GM12891 (cell line): ENCODE measurements at regions not wholly inside any gene's neighbourhood (a gene's known extent, or its start where the extent isn't known, plus 50 kb on each side); places are given as distances from the start of the nearest gene placed in this dataset.

Source experiments
- POLR2A ChIP-seq: IDR thresholded peaks from 2 replicates; pipeline ENCODE4 v1.6.1; 2011; ENCODE audit warnings: low read depth, low read length, control low read depth
- SPI1 ChIP-seq: IDR thresholded peaks from 2 replicates; pipeline ENCODE4 v1.6.1; 2011; ENCODE audit warnings: low read depth, low read length, control low read depth

DNA sequence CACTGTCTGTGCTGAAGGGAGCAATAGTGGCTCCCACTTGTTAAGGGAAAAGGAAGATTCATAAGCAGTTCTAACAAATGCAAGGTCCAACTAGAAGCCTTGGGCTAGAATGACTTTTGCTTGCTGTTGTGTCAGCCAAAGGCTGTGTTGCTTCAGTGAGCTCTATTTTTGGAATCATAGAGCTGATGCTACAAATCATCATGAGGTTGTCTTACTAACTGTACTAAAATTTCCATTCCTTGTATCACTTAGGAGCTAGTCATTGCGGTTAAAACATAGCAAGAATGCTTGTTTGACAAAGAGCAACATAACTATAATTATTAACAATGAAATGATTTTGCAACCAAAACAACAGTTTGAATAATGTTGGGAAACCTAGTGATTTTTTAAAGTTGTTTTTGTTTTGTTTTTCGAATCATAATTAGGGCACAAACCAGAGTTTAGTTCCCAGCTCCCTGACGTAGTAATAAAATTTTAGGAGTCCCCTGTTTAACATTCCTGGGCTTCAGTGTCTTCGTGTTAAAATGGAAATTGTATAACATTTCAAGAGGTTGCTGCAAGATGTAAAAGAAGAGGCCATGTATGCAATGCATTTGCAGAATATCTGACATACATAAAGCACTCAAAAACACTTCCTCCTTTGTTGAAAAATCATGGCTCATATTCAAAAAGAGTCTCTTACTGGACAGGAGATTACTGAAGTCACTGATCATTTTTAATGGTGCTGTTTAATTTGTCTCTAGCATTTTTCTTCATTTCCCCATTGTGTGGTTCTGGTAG, 183.4 kb downstream of the MACC1 start:
- no peak for TF ChIP-seq SPI1
- TF ChIP-seq POLR2A: no peak
